ENCODE measurements at regions not wholly inside any gene's neighbourhood (a gene's known extent, or its start where the extent isn't known, plus 50 kb on each side); places are given as distances from the start of the nearest gene placed in this dataset.

GRCh38 chr15:97733373-97733772 is 227.1 kb upstream of the ARRDC4 start:
- no peak for DNase-seq

- DNase-seq = no peak
Measured at GRCh38 chr15:97736748-97737147, 223.8 kb upstream of the ARRDC4 start.

DNA sequence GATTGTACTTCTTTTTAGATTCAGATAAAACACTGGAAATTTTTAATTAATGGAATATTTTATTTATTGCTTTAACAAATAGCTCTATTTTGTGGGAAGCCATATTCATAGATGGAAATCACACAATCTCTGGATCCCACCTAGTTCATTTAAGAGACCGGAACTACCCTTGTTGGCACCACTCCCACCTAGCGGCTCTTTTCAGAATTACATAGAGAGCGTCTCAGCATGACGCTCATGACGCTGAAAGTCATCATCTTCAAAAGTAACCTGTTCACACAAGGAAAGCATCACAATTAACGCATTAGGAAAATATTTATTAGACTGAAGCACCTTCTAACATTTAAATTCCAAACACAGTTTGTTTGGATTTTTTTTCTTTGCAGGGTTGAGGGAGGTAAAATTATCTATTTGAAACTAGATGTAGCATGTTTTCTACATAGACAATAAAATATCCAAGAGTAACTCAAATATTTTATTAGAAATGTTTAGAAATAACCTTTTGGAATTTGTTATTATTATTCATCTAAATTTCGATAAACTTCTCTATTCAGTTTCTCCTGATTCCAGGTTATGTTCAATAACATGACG is 214.9 kb upstream of the ARRDC4 start:
- no peak for DNase-seq

GRCh38 chr15:97747342-97747741 is 213.2 kb upstream of the ARRDC4 start:
- DNase-seq = no peak

DNA sequence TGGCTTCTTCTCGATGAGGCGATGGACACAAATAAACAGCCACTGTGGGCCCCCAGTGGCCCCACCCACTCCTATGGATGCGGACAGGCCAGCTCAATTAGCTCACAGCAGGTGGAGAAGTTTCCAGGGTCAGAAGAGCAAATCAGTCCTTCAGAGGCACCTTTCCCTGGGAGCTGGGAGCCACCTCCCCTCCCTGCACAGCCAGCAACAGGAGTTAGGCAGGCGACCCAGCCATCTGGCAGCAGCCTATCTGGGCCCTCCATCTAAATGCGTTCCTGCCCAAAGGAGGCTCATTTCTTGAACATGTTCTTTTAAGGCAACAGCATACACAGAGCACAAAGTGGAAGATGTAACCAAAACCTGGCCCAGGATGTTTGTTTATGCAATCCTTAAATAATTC is 211.9 kb upstream of the ARRDC4 start:
- DNase-seq = no peak

GRCh38 chr15:97750060-97750459 is 210.4 kb upstream of the ARRDC4 start:
- DNase-seq = no peak

GRCh38 chr15:97755726-97756125 is 204.8 kb upstream of the ARRDC4 start:
- no peak for DNase-seq

GRCh38 chr15:97759363-97759762 is 201.1 kb upstream of the ARRDC4 start:
- no peak for DNase-seq

DNA sequence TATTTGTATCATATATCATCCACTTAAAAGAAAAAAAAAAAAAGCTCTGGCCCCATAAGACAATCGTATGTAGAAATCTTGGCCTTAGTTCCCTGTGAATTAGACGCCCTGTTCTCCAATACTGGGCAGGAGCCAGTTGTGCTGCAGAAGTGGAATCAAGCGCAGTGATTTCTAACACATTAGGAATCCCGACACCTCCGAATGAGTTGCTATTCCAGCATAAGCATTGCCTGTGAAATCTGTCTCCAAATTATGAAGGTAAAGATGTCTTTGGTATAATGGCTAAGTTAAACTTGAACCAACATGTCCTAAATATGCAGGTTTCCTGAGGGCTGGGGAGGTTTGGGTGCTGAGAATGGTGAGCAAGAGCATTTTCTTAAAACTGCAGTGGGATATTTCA is 199.4 kb upstream of the ARRDC4 start:
- no peak for DNase-seq

- DNase-seq = no peak
Measured at GRCh38 chr15:97783240-97783639, 177.3 kb upstream of the ARRDC4 start.

DNA sequence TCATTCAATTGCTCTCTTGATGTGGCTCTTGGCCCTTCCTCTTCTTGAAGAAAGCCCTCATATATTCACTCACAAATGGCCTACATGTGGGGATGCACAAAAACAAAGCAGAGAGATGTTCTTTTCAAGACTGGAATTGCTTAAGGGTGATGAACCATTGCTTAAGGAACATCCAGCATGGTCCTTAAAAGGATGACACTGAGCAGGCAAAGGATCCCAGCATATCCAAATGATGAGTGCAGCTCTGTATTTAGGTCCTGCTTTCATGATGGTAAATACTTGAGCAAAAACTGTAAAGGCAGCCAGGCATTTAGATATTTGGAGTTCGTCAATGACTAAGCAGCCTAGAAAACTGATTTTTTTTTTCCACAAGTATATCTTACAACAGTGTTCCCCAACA is 173.8 kb upstream of the ARRDC4 start:
- DNase-seq = no peak

- no peak for DNase-seq
Measured at GRCh38 chr15:97790180-97790579, 170.3 kb upstream of the ARRDC4 start.

DNA sequence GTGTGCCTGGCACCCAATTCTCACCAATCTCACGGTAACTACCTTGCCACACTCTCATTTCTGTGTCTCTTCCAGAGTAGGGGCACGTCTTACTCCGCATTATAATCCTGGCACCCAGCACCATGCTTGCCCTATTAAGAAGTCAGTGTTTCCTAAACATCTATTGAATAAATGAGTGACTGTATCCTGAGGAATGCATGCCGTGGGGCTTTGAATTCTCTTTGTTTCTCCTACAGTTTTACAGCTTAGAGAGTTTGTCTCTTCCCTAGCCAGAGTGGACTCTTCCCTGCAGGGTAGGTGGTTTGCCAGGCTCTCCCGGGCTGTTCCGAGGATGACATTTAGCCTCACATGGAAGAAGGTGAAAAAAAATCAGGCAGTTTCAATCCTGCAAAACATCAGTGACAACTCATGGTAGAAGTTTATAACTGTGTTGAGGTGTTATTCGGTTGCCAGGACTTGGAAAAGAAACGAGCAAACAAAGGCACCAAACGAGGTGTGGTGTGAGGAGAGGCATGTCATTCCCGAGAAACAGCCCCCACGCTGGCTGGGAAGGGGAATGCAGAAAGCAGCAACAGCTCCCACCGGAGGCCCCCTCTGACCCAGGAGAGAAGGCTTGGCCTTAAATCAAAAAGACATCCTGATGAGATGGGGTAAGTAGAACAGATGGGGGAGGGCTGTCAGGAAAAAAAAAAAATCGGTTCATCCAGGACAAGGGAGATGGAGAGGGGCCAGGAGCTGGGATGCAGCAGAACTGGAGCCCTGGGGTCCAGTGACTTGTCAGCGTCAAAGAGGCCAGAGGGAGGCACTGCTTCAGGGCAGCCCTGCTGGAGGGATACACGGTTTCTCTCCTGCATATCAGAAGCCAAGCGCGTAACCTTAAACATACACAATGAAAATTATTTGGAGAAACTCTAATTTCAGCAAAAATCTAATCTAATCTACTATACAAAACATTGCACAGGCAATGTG is 168.4 kb upstream of the ARRDC4 start:
- no peak for DNase-seq

- no peak for DNase-seq
Measured at GRCh38 chr15:97804950-97805349, 155.6 kb upstream of the ARRDC4 start.

GRCh38 chr15:97806766-97807165 is 153.7 kb upstream of the ARRDC4 start:
- no peak for DNase-seq

GRCh38 chr15:97815835-97816234 is 144.7 kb upstream of the ARRDC4 start:
- DNase-seq = no peak

DNA sequence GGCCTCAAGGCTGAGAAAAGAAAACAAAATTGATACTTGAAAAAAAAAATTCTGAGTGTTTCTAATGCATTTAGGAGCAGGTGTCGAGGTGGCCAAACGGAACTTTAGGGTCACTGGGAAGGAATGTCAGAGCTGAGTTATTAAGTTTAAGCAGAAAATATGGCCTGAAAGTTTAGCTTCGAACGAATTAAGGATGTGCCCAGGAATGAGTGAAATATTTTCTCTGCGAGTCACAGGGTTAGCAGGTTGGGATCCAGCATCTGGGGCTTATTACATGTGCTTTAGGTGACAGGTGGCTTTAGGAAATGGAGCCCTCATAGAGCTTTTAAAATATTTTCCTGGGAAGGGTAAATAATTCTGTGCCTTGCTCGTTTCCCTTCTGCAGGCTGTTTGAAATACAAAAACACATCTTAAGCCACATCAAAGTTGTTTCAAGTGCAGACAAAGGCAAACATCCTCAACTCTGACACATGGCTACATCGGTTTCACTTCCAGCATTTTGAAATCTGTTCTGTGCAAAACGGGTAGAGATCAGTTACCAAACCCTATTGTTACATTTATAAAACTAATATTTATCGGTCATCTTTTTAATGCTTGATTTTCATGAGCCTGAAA is 143.1 kb upstream of the ARRDC4 start:
- no peak for DNase-seq

DNA sequence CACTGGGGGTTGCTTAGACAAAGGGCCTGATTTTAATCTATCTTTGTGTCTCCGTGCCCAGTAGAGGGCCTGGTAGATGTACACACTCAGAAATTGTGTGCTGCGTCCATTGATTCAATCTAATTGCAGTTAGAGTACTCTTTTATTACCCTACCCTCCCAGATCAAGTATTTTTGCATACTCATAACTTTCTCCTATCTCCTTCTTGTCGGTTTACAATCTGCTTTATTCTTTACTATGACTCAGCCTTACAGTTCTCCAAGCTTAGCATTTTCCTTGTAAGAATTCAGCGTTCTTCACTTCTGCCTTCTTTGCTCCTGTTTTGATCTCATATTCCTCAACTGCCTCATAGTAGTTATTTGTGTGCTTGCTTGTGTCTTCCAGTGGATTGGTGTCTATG is 124.5 kb upstream of the ARRDC4 start:
- DNase-seq = no peak

- no peak for DNase-seq
Measured at GRCh38 chr15:97837896-97838295, 122.6 kb upstream of the ARRDC4 start.

GRCh38 chr15:97838606-97839210 is 121.8 kb upstream of the ARRDC4 start:
- no peak for DNase-seq

DNA sequence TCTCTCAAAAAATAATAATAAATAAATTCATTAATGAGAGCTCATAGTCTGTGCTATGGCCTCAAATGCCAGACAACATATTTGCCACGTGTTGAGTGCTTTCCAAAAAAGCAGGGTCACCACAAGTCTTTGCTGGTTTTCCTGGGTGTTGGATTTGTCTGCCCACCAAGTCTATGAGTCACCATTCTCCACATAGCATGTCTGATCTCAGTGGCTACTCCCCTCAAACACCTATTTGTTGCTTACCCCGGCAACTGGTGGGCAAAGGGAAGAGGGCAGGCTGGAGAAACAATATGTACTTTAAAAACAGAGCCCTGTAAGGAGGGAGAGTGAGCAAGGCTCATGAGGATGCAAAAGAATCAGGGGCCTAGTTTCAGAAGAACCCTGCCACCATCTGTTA is 120.0 kb upstream of the ARRDC4 start:
- DNase-seq = no peak

DNA sequence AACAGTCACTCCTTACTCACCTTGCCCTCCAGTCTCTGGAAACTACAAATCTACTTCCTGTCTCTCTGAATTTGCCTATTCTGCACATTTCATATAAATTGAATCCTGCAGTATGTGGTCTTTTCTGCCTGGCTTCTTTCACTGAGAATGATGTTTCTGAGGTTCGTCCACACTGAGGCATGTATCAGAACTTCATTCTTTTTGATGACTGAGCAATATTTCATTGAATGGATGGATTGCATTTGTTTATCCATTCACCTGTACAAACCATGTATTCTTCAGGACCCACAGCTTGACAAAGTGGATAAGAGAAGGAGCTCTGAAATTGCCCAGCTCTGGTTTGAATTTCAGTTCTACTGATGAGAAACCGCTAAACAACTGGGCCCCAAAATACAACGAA is 118.9 kb upstream of the ARRDC4 start:
- DNase-seq = no peak

DNA sequence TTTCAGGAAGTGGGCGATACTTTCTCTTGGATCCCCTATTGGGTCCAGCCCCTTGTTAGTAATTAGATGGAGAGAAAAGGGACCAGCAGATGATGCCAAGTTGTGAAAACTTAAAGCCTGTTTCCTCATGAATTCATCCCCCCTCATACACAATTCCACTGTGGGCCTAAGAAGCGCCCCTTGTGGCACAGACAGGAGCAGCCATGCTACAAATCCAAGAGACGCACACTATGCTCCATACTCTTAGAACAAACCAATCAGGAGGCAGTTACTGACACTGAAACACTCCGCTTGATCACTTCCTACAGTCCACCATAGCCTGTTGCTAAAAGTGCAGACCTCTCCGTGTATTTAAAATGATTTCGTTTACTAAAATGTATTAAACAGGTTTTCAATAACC is 111.3 kb upstream of the ARRDC4 start:
- DNase-seq = no peak

- no peak for DNase-seq
Measured at GRCh38 chr15:97858296-97858695, 102.2 kb upstream of the ARRDC4 start.

Data from NCI-H187 treated with DMSO at 0.1 percent for 48 hours (cell line).